Peyer's patch (tissue), 4 donors: ENCODE measurements at regions not wholly inside any gene's neighbourhood (a gene's known extent, or its start where the extent isn't known, plus 50 kb on each side); places are given as distances from the start of the nearest gene placed in this dataset.

Source experiments
- CTCF ChIP-seq, 6 experiments: fragments of 450-650 bp in 4 of 6; fragments of 200-600 bp in 2 of 6; sonication (generic) in 1 of 6; IDR thresholded peaks; one replicate each; pipeline ENCODE4 v1.5.1; 2017 to 2019; ENCODE audit warnings: antibody characterized with exemption in 6 of 6, mild to moderate bottlenecking in 3 of 6, moderate library complexity in 1 of 6
- POLR2A ChIP-seq, 2 donors: fragments of 450-650 bp; IDR thresholded peaks; one replicate each; pipeline ENCODE4 v1.5.1; 2017; ENCODE audit warnings: antibody characterized with exemption in 2 of 2, mild to moderate bottlenecking in 2 of 2, moderate library complexity in 2 of 2

GRCh38 chr1:191358724-191359123, 799.5 kb upstream of the RGS18 start:
- no peak for TF ChIP-seq CTCF (IDR thresholded peaks at IDR 0.05)
- no peak for TF ChIP-seq POLR2A (IDR thresholded peaks at IDR 0.05)
